ENCODE measurements at regions not wholly inside any gene's neighbourhood (a gene's known extent, or its start where the extent isn't known, plus 50 kb on each side); places are given as distances from the start of the nearest gene placed in this dataset.

DNA sequence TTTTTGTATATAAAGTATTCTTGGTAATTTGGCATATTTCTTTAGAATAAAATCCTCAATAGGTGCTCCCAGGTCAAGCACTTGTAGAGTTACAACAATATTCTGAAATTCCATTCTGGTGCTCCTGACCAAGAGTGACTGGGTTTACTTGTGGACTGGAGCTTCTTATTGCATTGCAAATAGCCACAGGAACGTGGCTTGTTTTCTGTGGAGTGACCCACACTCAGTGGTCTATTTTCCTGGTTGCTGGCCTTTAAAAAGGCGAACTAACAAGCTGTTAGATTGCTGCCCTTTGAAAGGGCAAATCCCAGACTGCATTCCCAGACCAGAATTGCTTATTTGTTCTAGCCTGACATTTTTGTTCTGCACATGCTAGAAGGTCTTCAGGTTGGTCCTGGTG is 658.8 kb upstream of the GOT2 start:
- no peak for TF ChIP-seq CTCF (IDR thresholded peaks at IDR 0.05)
- TF ChIP-seq POLR2A (IDR thresholded peaks at IDR 0.05) = no peak

All from lower leg skin (tissue), 3 donors.